HG03103 (cell line): ENCODE measurements at regions not wholly inside any gene's neighbourhood (a gene's known extent, or its start where the extent isn't known, plus 50 kb on each side); places are given as distances from the start of the nearest gene placed in this dataset.
"Not testable (repeated sequence)": the region's sequence is repeated elsewhere in the genome, so short reads cannot be mapped to it uniquely, and the experiment has no call there.

Source experiments
- ATAC-seq: cut with Tn5 transposase; IDR thresholded peaks from one replicate; pipeline ENCODE4 v1.9.1; 2021; ENCODE audit warnings: low read depth; ENCODE audit not compliant: unreplicated experiment

- ATAC-seq = no peak
These were observed 53.5 kb downstream of the FSCB start for GRCh38 chr14:44453433-44454171.

DNA sequence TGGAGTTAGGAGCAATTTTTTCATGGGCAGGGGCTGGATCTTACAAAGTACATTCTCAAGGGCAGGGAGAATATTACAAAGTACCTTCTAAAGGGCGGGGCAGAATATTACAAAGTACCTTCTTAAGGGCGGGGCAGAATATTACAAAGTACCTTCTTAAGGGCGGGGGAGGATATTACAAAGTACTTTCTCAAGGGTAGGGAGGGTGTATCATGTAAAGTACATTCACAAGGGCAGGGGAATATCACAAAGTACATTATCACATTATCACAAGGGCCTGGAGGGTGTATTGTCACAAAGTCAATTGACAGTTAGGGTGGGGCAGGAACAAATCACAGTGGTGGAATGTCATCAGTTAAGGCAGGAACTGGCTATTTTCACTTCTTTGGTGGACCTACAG is 56.9 kb downstream of the FSCB start:
- ATAC-seq = not testable (repeated sequence)

GRCh38 chr14:44449680-44450079 is 57.4 kb downstream of the FSCB start:
- no peak for ATAC-seq

DNA sequence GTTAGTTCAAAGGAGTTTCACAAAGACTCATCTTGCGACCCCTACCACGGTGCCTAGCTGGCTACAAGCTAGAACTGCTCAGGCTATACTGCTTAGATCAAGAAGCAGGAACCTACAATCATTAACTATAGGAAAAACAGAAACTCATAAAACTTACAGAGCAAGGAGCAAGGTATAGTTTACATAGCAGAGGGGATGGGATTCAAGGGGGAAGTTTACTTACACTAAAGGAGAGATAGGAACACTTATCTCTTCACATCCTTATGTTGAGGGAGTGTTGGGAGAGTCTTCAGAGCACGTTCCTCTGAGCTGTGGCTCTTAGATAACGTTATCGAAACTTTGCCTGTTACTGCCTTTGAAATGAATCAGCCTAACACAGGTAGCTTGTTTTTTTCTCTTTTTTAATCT is 58.1 kb downstream of the FSCB start:
- ATAC-seq = no peak

DNA sequence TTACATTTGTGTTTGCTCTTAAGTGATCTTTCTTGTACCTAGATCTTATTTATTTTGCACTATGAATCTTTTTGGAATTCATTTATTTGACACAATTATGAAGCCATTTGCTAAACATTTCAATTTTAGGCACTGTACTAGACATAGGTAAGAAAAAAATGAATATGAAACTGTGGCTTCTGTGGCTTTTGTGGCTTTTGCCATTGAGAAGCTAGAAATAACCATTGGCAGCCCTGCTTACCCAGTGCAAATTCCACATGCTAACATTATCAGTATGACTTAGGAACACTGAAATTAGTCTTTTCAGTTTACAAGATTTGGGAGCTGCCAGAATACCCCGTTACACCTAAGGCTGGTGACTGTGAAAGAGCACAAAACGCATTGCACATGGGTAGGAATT is 60.1 kb downstream of the FSCB start:
- ATAC-seq = no peak

DNA sequence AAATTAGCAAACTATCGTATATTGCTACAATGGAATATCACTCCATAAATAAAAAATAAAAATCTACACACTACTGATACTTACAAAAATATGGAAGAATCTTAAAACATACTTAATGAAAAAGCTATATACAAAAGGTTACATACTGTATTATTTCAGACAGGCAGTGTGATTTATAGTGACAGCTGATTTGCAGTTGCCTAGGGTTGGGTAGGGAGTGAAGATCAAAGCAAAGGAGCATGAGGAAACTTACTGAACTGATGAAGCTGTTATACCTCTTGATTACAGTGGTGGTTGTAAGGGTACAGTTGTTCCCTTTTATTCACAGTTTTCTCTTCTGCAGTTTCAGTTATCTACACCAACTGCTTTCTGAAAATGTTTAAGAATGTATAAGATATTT is 62.6 kb downstream of the FSCB start:
- no peak for ATAC-seq

DNA sequence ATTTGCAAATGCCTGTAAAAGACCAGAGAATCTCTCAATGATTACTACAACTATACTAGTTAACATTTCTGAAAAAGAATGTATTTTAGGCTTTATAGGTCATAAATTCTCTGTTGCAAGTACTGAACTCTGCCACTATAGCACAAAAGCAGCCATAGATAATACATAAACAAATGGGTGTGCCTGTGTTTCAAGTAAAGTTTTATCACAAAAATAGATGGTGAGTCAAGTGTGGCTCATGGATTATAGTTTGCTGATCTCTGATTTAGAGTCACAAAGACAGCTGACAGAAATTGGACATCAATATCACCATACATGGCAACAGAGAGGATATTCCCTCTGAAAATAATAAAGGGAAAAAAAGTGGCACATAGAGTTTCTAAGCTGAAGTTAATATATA is 68.1 kb downstream of the FSCB start:
- no peak for ATAC-seq

- ATAC-seq = no peak
These were observed 68.9 kb downstream of the FSCB start for GRCh38 chr14:44438221-44438620.

GRCh38 chr14:44436458-44436857 is 70.6 kb downstream of the FSCB start:
- ATAC-seq = no peak

- no peak for ATAC-seq
These were observed 78.7 kb downstream of the FSCB start for GRCh38 chr14:44428231-44428945.

DNA sequence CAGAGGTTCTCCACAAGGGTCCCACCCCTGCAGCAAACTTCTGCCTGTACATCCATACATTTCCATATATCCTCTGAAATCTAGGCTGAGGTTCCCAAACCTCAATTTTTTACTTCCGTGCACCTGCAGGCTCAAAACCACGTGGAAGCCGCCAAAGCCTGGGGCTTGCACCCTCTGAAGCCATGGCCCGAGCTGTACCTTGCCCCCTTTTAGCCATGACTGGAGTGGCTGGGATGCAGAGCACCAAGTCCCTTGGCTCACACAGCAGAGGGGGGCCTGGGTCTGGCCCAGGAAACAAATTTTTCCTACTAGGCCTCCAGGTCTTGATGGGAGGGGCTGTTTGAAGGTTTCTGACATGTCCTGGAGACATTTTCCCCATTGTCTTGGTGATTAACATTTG is 84.4 kb downstream of the FSCB start:
- ATAC-seq = no peak

DNA sequence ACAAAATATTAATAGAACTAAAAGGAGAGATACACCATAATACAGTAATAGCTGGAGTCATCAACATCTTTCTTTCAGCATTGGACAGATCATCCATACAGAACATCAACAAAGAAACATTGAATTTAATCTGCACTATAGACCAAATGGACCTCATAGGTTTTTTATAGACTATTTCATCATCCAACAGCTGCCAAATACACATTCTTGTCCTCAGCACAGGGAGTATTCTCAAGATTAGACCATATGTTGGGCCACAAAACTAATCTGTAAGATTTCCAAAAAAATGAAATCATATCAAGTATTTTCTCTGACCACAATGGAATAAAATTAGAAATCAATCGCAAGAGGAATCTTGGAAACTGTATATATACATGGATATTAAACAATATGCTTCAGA is 86.9 kb downstream of the FSCB start:
- ATAC-seq = no peak

- no peak for ATAC-seq
These were observed 88.2 kb downstream of the FSCB start for GRCh38 chr14:44418856-44419255.

- no peak for ATAC-seq
These were observed 89.3 kb downstream of the FSCB start for GRCh38 chr14:44417809-44418208.

GRCh38 chr14:44414646-44415045 is 92.4 kb downstream of the FSCB start:
- ATAC-seq = no peak

DNA sequence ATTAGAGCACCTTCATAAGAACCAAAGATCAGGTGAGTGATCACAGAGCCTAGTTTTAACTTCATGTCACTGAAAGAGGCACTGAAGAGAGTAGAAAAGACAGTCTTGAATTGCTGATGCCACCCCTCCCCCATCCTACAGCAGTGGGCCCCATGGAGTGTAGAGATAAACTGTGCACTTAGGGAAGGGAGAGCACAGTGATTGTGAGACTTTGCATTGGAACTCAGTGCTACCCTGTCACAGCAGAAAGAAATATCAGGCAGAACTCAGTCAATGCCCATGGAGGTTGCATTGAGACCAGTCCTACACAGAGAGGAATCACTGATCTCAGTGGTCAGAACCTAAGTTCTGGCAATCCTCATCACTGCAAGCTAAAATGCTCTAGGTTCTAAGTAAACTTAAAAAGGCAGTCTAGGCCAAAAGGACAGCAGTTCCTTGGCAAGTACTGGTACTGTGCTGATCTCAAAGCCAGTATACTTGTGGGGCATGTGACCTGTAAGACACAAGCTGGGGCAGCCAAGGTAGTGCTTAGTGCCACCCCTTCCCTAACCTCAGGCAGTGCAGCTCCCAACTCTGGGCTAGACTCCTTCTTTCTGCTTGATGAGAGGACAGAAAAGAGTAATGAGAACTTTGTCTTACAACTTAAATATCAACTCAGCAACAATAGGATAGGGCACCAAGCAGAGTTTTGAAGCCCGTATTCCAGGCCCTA is 94.1 kb downstream of the FSCB start:
- no peak for ATAC-seq

GRCh38 chr14:44405011-44405486 is 102.0 kb downstream of the FSCB start:
- no peak for ATAC-seq

DNA sequence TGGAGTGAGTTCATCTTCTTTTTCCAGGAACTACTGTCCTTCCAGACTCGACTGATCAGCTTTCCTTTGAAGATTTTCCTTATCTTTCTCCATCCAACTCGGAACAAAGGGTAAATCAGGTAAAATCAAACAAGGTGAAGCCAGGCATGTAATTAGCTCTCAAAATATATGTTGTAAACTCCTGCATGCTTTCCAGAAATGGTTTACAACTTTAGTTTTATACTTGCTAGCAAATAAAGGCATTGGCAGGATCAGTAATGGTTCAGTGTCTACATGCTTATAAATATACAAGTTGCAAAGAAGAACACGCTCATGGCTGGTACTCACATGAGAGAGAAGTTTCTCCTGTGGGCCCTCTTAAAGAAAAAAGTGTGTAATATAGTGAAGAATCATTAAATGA is 102.5 kb downstream of the FSCB start:
- ATAC-seq = no peak

DNA sequence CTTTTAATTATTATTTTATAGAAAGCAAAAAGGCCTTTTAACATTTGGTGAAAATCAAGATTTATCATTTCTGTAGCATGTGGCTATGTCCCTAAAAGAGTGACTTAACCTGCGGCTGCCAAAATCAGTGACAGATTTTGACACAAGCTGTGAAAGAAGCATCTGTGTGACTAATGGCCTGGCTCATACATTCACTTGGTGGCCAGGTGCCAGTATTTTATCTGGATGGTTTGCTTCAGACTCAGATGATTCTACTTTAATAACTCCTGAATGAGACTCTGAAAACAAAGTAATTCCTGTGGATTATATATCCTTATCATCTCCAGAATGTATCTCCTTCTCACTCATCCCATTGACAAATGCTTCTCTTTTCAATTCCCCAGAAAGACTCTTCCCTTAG is 103.0 kb downstream of the FSCB start:
- no peak for ATAC-seq

GRCh38 chr14:44403193-44403592 is 103.9 kb downstream of the FSCB start:
- no peak for ATAC-seq

GRCh38 chr14:44396226-44396625 is 110.9 kb downstream of the FSCB start:
- ATAC-seq = no peak

DNA sequence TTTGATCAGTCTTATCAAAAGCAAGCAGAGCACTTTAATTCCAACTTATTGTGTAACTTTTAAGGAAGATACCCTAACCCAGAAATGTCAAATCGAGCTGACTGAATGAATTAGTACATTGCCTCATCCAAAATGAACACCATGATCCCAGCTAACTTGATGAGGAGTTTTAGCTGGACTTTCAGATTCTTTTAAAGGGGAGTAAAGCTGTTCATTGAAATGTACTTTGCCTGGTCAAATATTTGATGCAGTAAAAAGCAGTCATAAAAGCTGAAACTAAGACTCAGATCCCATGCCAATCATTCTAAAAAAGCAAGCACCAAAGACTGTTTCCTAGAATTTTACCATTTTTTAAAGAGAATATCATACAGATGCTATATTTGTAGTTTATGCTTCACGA is 114.1 kb downstream of the FSCB start:
- no peak for ATAC-seq
